ENCODE measurements at regions not wholly inside any gene's neighbourhood (a gene's known extent, or its start where the extent isn't known, plus 50 kb on each side); places are given as distances from the start of the nearest gene placed in this dataset.

DNA sequence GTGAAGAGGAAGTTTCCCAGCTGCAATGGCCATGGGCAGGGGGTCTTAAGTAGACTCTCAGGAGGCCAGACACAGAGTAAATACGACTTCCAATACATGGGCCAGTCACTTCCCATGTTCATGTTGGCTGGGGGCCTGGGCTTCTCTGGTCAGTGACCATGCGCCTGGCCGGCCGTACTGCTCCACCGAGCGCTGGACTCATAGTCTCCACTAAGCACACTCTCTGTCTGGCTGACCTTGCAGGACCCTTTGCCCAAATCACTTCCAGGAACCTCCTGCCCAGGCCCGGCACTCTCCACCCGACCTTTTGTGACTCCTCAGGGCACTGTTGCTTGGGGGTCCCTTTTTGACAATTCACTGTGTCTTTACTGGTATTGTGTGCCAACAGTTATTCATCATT, 69.3 kb downstream of the SOWAHC start:
- TF ChIP-seq, protein P1, sequence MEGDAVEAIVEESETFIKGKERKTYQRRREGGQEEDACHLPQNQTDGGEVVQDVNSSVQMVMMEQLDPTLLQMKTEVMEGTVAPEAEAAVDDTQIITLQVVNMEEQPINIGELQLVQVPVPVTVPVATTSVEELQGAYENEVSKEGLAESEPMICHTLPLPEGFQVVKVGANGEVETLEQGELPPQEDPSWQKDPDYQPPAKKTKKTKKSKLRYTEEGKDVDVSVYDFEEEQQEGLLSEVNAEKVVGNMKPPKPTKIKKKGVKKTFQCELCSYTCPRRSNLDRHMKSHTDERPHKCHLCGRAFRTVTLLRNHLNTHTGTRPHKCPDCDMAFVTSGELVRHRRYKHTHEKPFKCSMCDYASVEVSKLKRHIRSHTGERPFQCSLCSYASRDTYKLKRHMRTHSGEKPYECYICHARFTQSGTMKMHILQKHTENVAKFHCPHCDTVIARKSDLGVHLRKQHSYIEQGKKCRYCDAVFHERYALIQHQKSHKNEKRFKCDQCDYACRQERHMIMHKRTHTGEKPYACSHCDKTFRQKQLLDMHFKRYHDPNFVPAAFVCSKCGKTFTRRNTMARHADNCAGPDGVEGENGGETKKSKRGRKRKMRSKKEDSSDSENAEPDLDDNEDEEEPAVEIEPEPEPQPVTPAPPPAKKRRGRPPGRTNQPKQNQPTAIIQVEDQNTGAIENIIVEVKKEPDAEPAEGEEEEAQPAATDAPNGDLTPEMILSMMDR (conservative IDR thresholded peaks at IDR 0.05; ENCODE audit: control insufficient read depth, insufficient read depth, low read depth, low read length) = no peak
- no peak for DNase-seq (ENCODE audit: low read depth)
- H3K4me3 ChIP-seq (ENCODE audit: control insufficient read depth, low read depth, low read length) = no peak overlapping the region

GRCh38 chr2:109685453-109685852, 71.3 kb downstream of the SOWAHC start:
- no peak overlapping the region for H3K4me3 ChIP-seq (ENCODE audit: control insufficient read depth, low read depth, low read length)
- TF ChIP-seq, protein P1 (conservative IDR thresholded peaks at IDR 0.05; ENCODE audit: control insufficient read depth, insufficient read depth, low read depth, low read length) = no peak
- DNase-seq (ENCODE audit: low read depth) = no peak

GRCh38 chr2:109686921-109687320, 72.8 kb downstream of the SOWAHC start:
- DNase-seq (ENCODE audit: low read depth) = no peak
- no peak overlapping the region for H3K4me3 ChIP-seq (ENCODE audit: control insufficient read depth, low read depth, low read length)
- TF ChIP-seq, protein P1 (conservative IDR thresholded peaks at IDR 0.05; ENCODE audit: control insufficient read depth, insufficient read depth, low read depth, low read length) = no peak

DNA sequence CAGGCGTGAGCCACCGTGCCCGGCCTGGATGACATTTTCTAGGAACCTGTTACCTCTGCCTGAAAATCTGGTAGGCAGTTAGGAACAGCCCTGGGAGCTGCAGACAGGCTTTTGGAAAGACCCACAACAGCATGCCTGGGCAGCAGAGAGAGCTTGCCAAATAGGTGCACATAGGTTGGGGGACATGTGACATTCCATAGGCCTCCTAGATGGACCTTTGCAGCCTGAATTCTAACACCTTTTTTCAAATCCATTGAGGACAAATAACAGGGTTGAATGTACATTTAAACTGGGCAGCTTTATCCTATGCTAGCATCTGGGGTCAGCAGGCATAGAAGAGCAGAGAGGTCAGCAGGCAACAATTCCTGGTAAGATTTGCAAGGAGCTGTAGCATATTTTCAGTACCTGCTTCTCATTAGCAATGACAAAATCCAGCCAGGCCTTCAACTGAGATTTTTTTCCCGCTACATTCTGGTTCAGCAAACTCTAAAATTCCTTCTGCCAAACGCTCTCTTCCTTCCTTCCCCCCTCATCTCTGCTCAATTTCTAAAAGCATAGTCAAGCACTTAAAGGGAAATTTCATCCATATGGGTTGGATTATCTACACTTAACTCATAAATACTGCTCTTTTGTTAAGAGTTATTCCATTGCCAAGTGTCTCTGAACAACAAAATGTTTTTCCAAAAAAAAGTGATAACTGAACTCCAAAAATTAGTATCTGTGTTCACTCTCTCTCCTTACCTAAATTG, 75.2 kb downstream of the SOWAHC start:
- no peak overlapping the region for H3K4me3 ChIP-seq (ENCODE audit: control insufficient read depth, low read depth, low read length)
- DNase-seq (ENCODE audit: low read depth) = no peak
- TF ChIP-seq, protein P1 (conservative IDR thresholded peaks at IDR 0.05; ENCODE audit: control insufficient read depth, insufficient read depth, low read depth, low read length) = no peak

- DNase-seq (ENCODE audit: low read depth) = no peak
- no peak overlapping the region for H3K4me3 ChIP-seq (ENCODE audit: control insufficient read depth, low read depth, low read length)
- TF ChIP-seq, protein P1 (conservative IDR thresholded peaks at IDR 0.05; ENCODE audit: control insufficient read depth, insufficient read depth, low read depth, low read length) = no peak
These were observed 75.8 kb downstream of the SOWAHC start for GRCh38 chr2:109689973-109690372.

GRCh38 chr2:109690457-109690821, 76.3 kb downstream of the SOWAHC start:
- TF ChIP-seq, protein P1 (conservative IDR thresholded peaks at IDR 0.05; ENCODE audit: control insufficient read depth, insufficient read depth, low read depth, low read length) = no peak
- DNase-seq (ENCODE audit: low read depth) = no peak
- H3K4me3 ChIP-seq (ENCODE audit: control insufficient read depth, low read depth, low read length) = no peak overlapping the region

Measured in fibroblast of mammary gland (primary cell).